HG03565 (cell line): ENCODE measurements at regions not wholly inside any gene's neighbourhood (a gene's known extent, or its start where the extent isn't known, plus 50 kb on each side); places are given as distances from the start of the nearest gene placed in this dataset.

Source experiments
- ATAC-seq: cut with Tn5 transposase; IDR thresholded peaks from one replicate; pipeline ENCODE4 v1.9.1; 2021; ENCODE audit warnings: mild to moderate bottlenecking, moderate library complexity; ENCODE audit not compliant: unreplicated experiment

GRCh38 chr6:147119310-147119709 is 84.9 kb upstream of the STXBP5 start:
- no peak for ATAC-seq

- no peak for ATAC-seq
Measured at GRCh38 chr6:147122823-147123222, 81.4 kb upstream of the STXBP5 start.

- no peak for ATAC-seq
Measured at GRCh38 chr6:147126618-147127022, 77.6 kb upstream of the STXBP5 start.

GRCh38 chr6:147127587-147127986 is 76.6 kb upstream of the STXBP5 start:
- ATAC-seq: no peak

GRCh38 chr6:147128056-147128455 is 76.2 kb upstream of the STXBP5 start:
- ATAC-seq: no peak

GRCh38 chr6:147131532-147132128 is 72.6 kb upstream of the STXBP5 start:
- no peak for ATAC-seq

GRCh38 chr6:147132889-147133288 is 71.3 kb upstream of the STXBP5 start:
- ATAC-seq: no peak

- no peak for ATAC-seq
Measured at GRCh38 chr6:147133669-147134068, 70.5 kb upstream of the STXBP5 start.

GRCh38 chr6:147135211-147135681 is 69.0 kb upstream of the STXBP5 start:
- no peak for ATAC-seq

- no peak for ATAC-seq
Measured at GRCh38 chr6:147136057-147136456, 68.2 kb upstream of the STXBP5 start.

- no peak for ATAC-seq
Measured at GRCh38 chr6:147137986-147138385, 66.2 kb upstream of the STXBP5 start.

GRCh38 chr6:147138835-147139234 is 65.4 kb upstream of the STXBP5 start:
- no peak for ATAC-seq

GRCh38 chr6:147141711-147142308 is 62.4 kb upstream of the STXBP5 start:
- ATAC-seq: no peak

- ATAC-seq: no peak
Measured at GRCh38 chr6:147142684-147143245, 61.5 kb upstream of the STXBP5 start.

GRCh38 chr6:147149092-147149491 is 55.1 kb upstream of the STXBP5 start:
- ATAC-seq: no peak

GRCh38 chr6:147149826-147150225 is 54.4 kb upstream of the STXBP5 start:
- no peak for ATAC-seq

GRCh38 chr6:147150293-147150692 is 53.9 kb upstream of the STXBP5 start:
- ATAC-seq: no peak
